ENCODE measurements at regions not wholly inside any gene's neighbourhood (a gene's known extent, or its start where the extent isn't known, plus 50 kb on each side); places are given as distances from the start of the nearest gene placed in this dataset.

DNA sequence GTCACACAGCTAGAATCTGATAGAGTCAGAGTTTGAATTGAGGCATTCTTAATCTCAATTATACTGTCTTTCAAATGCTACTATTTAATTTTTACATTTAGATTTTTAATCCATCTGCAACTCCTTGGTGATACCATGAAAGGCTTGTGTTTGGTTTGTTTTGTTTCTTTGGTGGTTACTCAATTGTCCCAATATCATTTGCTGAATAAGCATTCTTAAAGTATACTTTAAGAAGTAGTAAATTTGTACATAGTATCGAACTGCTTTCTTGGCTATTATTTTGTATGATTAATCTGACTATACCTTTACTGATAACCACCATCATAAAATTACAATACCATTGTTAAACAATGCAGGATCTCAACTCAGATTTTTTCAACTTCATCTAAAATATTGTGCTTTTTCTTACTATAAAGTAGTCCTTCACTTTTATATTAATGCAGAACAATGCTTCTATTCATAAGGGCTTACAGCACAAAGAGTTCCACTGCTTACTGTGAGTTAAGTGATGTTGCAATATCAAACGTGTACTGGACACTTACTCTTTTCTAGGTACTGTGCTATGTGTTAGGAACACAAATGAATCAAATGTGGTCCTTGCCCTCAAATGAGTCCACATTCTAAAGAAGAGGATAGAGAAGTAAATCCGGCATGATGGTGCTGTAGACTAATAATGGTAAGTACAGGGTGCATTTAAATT lies 111.2 kb upstream of the GRIA3 start:
- H4K20me1 ChIP-seq (ENCODE audit: control insufficient read depth, insufficient read depth): no peaks in the 10 kb centered on the region
- H3K79me2 ChIP-seq (ENCODE audit: control insufficient read depth, insufficient read depth, low read length): no peaks in the 10 kb centered on the region
- WGBS (ENCODE audit: insufficient coverage, insufficient replicate concordance, low lambda C conversion rate, missing lambda C conversion rate): 25% methylated on average over 3 of the region's 3 CpGs
- intact Hi-C loops (cut with micrococcal nuclease; ENCODE audit: unreplicated experiment) (no loop called here), in situ Hi-C loops (cut with MboI) (no loop called here)
- H3K9me3 ChIP-seq (replicated peaks; ENCODE audit: control insufficient read depth, insufficient read depth, low read length): no peaks in the 10 kb centered on the region
- no TSS peak for BruUV-seq (replicated peaks)
- H2AFZ ChIP-seq (ENCODE audit: control insufficient read depth, low read depth, low read length): no peak overlapping the region
- SMC1A ChIA-PET (ENCODE audit: uncharacterized antibody, unreplicated experiment): no interaction called here
- no peaks in the 10 kb centered on the region for H3K4me1 ChIP-seq (ENCODE audit: control insufficient read depth, insufficient read depth, low read length)
- no peak overlapping the region for H3K9ac ChIP-seq (ENCODE audit: control insufficient read depth, insufficient read depth, low read length)
- ATAC-seq (no peak), DNase-seq (ENCODE audit: low read depth, low spot score) (no peak), FAIRE-seq (no peak)
- RAD21 ChIA-PET (ENCODE audit: unreplicated experiment): no interaction called here
- no peak overlapping the region for H3K27ac ChIP-seq (ENCODE audit: control insufficient read depth, insufficient read depth)
- H3K27me3 ChIP-seq (replicated peaks in 1 of 2; ENCODE audit: control insufficient read depth in 2 of 2, insufficient read depth in 2 of 2, low read length in 1 of 2): no peaks in the 10 kb centered on the region
- POLR2A ChIA-PET: no interaction called here
- CTCF ChIA-PET: no interaction called here
- no peak overlapping the region for H3K4me2 ChIP-seq (ENCODE audit: control insufficient read depth, insufficient read depth)
- H3K4me3 ChIP-seq: no peak overlapping the region
- H3K36me3 ChIP-seq (ENCODE audit: control insufficient read depth in 2 of 2, insufficient read depth in 2 of 2, low read length in 1 of 2): no peaks in the 10 kb centered on the region
- TF ChIP-seq, protein P1, sequence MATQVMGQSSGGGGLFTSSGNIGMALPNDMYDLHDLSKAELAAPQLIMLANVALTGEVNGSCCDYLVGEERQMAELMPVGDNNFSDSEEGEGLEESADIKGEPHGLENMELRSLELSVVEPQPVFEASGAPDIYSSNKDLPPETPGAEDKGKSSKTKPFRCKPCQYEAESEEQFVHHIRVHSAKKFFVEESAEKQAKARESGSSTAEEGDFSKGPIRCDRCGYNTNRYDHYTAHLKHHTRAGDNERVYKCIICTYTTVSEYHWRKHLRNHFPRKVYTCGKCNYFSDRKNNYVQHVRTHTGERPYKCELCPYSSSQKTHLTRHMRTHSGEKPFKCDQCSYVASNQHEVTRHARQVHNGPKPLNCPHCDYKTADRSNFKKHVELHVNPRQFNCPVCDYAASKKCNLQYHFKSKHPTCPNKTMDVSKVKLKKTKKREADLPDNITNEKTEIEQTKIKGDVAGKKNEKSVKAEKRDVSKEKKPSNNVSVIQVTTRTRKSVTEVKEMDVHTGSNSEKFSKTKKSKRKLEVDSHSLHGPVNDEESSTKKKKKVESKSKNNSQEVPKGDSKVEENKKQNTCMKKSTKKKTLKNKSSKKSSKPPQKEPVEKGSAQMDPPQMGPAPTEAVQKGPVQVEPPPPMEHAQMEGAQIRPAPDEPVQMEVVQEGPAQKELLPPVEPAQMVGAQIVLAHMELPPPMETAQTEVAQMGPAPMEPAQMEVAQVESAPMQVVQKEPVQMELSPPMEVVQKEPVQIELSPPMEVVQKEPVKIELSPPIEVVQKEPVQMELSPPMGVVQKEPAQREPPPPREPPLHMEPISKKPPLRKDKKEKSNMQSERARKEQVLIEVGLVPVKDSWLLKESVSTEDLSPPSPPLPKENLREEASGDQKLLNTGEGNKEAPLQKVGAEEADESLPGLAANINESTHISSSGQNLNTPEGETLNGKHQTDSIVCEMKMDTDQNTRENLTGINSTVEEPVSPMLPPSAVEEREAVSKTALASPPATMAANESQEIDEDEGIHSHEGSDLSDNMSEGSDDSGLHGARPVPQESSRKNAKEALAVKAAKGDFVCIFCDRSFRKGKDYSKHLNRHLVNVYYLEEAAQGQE (IDR thresholded peaks at IDR 0.05; ENCODE audit: low read depth, low read length): no peak
- TF ChIP-seq RUNX3 (IDR thresholded peaks at IDR 0.05; ENCODE audit: low read length) (no peak), RAD21 (IDR thresholded peaks at IDR 0.05; ENCODE audit: insufficient read depth, low read depth, low read length) (no peak), MTA3 (IDR thresholded peaks at IDR 0.05; ENCODE audit: borderline replicate concordance, low read length) (no peak), PAX5 (IDR thresholded peaks at IDR 0.05; ENCODE audit: borderline replicate concordance, low read depth, low read length) (no peak), GABPA (IDR thresholded peaks at IDR 0.05; ENCODE audit: low read depth) (no peak), FOS (IDR thresholded peaks at IDR 0.05; ENCODE audit: borderline replicate concordance, extremely low read depth, insufficient read length) (no peak), RELA (IDR thresholded peaks at IDR 0.05; ENCODE audit: borderline replicate concordance, partially characterized antibody) (no peak), ZNF24 (IDR thresholded peaks at IDR 0.05) (no peak)
- TF ChIP-seq, protein P2, sequence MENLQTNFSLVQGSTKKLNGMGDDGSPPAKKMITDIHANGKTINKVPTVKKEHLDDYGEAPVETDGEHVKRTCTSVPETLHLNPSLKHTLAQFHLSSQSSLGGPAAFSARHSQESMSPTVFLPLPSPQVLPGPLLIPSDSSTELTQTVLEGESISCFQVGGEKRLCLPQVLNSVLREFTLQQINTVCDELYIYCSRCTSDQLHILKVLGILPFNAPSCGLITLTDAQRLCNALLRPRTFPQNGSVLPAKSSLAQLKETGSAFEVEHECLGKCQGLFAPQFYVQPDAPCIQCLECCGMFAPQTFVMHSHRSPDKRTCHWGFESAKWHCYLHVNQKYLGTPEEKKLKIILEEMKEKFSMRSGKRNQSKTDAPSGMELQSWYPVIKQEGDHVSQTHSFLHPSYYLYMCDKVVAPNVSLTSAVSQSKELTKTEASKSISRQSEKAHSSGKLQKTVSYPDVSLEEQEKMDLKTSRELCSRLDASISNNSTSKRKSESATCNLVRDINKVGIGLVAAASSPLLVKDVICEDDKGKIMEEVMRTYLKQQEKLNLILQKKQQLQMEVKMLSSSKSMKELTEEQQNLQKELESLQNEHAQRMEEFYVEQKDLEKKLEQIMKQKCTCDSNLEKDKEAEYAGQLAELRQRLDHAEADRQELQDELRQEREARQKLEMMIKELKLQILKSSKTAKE (IDR thresholded peaks at IDR 0.05; ENCODE audit: low read depth, poor library complexity, severe bottlenecking): no peak
- TF ChIP-seq, protein P3, sequence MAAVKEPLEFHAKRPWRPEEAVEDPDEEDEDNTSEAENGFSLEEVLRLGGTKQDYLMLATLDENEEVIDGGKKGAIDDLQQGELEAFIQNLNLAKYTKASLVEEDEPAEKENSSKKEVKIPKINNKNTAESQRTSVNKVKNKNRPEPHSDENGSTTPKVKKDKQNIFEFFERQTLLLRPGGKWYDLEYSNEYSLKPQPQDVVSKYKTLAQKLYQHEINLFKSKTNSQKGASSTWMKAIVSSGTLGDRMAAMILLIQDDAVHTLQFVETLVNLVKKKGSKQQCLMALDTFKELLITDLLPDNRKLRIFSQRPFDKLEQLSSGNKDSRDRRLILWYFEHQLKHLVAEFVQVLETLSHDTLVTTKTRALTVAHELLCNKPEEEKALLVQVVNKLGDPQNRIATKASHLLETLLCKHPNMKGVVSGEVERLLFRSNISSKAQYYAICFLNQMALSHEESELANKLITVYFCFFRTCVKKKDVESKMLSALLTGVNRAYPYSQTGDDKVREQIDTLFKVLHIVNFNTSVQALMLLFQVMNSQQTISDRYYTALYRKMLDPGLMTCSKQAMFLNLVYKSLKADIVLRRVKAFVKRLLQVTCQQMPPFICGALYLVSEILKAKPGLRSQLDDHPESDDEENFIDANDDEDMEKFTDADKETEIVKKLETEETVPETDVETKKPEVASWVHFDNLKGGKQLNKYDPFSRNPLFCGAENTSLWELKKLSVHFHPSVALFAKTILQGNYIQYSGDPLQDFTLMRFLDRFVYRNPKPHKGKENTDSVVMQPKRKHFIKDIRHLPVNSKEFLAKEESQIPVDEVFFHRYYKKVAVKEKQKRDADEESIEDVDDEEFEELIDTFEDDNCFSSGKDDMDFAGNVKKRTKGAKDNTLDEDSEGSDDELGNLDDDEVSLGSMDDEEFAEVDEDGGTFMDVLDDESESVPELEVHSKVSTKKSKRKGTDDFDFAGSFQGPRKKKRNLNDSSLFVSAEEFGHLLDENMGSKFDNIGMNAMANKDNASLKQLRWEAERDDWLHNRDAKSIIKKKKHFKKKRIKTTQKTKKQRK (IDR thresholded peaks at IDR 0.05; ENCODE audit: low read depth, low read length): no peak
- TF ChIP-seq, protein P4, sequence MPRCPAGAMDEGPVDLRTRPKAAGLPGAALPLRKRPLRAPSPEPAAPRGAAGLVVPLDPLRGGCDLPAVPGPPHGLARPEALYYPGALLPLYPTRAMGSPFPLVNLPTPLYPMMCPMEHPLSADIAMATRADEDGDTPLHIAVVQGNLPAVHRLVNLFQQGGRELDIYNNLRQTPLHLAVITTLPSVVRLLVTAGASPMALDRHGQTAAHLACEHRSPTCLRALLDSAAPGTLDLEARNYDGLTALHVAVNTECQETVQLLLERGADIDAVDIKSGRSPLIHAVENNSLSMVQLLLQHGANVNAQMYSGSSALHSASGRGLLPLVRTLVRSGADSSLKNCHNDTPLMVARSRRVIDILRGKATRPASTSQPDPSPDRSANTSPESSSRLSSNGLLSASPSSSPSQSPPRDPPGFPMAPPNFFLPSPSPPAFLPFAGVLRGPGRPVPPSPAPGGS (IDR thresholded peaks at IDR 0.05; ENCODE audit: borderline replicate concordance, insufficient read depth, low read depth, low read length, poor library complexity, severe bottlenecking): no peak

Measured in GM12878 (cell line).